ENCODE measurements at regions not wholly inside any gene's neighbourhood (a gene's known extent, or its start where the extent isn't known, plus 50 kb on each side); places are given as distances from the start of the nearest gene placed in this dataset.
"Not testable (repeated sequence)": the region's sequence is repeated elsewhere in the genome, so short reads cannot be mapped to it uniquely, and the experiment has no call there.

GRCh38 chr3:195669310-195669709, 51.5 kb upstream of the MUC20 start:
- DNase-seq = not testable (repeated sequence)

GRCh38 chr3:195668131-195668766, 52.5 kb upstream of the MUC20 start:
- DNase-seq = not testable (repeated sequence)

DNA sequence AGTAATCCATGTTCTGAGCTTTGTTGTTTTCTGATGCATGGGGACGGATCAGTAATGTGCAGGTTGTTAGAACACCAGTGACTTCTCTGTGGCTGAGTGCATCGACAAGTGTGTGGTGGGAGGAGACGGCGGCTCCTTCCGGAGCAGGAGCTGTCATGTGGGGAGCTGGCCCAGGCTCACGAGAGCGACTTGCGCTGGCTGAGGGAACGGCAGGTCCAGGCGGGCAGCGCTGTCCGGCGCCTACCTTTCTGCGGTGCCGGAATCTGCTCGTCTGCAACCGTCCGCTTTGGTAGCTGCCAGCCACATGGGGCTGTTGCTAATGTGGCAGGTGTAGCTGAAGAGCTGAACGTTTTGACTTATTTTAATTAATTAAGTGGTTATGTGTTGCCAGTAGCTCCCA, 55.5 kb upstream of the MUC20 start:
- DNase-seq = not testable (repeated sequence)

DNA sequence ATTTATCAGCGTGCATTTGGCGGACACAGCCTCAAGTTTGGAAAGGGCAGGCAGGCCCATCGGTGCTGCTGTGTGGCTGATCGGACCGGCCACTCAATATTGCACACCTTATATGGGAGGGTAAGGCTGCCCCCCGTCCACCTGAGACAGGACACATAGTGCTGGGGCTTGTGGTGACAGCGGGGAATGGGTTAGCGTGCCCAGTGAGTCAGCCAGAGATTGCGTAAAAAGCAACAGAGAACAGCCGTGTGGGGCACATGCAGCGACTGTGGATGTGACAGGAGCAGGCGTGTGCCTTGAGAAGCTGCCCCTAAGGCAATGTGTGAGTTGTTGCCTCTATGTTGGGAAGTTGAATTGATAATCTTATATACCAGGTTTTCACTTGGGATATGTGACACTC, 56.6 kb upstream of the MUC20 start:
- DNase-seq = not testable (repeated sequence)

DNA sequence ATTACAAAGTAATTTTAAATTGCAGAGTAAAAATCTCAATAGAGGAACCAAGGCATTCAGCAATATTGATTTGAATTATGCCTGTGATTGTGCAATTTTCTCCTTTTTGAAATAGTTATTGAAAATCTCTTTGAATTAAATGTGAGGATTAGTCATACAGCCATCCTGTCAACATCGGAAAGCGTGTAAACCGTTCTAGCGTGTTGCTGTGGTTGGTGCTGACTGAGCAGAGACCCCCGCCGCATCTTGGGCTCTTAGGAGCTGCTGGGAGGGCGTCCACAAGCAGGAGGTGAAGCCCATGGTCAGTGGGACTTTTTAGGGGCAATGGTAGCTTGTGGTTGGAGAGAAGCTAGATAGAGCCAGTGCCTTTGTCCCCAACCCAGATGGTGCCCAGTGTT, 61.6 kb upstream of the MUC20 start:
- not testable (repeated sequence) for DNase-seq

DNA sequence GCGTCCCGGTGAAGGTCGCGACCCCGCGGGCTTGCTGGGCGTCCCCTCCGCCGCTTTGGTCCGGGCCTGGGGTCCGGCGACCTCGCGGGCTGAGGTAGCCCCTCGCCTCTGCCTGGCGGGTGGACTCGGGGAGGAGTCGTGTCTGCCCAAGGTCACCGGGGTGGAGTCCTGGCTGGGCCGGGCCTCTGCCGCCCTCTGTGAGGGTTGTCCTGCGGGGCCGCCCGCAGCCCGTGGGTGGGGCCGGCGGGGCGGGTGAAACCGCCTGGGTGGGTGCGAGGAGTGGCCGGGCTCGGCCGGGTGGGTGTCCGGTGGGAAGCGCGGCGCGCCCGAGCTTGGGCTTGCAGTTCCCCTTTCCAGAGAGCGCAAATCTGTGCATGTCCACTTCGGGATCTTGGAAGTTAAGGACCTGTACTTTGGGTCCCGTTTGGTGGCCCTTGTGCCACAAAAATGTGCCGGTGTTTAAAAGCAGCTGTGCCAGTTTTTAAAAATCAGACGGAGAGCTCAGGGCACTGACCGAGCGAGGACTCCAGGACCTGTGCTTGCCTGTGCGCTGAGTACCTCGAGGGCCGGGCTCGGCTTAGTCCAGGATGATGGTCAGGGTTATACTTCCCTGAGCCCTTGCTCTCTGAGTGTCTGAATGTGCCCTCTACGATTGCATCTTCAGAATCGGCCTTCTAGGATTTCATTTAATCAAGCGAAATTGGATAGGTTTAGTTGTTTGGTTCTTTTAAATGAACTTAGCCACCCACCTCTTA, 62.2 kb upstream of the MUC20 start:
- not testable (repeated sequence) for DNase-seq

GRCh38 chr3:195657475-195658372, 63.1 kb upstream of the MUC20 start:
- peak; percentile 82 to 83 for DNase-seq

DNA sequence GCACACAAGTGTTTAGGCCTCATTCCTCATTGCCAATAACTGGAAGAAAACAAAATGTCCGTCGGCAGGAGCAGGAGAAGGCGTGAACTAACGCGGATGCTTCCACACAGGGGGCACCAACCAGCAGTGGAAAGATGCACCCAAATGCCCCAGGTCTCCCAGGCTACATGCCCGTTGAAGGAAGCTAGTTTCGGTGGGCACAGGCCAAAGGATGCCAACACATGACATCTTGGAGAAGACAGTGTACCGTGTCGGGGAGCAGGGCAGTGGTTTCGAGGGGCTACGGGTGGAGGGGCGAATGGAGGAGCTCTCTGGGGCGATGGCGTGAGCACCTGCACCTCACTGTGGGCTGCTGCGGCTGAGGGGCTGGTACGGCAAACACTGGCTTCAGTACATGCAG, 64.7 kb upstream of the MUC20 start:
- not testable (repeated sequence) for DNase-seq

GRCh38 chr3:195654746-195655145, 66.0 kb upstream of the MUC20 start:
- DNase-seq = not testable (repeated sequence)

- not testable (repeated sequence) for DNase-seq
Measured at GRCh38 chr3:195654138-195654537, 66.6 kb upstream of the MUC20 start.

- DNase-seq = peak in 1 of 2 donors; percentile 11
Measured at GRCh38 chr3:195653641-195654040, 67.1 kb upstream of the MUC20 start.

DNA sequence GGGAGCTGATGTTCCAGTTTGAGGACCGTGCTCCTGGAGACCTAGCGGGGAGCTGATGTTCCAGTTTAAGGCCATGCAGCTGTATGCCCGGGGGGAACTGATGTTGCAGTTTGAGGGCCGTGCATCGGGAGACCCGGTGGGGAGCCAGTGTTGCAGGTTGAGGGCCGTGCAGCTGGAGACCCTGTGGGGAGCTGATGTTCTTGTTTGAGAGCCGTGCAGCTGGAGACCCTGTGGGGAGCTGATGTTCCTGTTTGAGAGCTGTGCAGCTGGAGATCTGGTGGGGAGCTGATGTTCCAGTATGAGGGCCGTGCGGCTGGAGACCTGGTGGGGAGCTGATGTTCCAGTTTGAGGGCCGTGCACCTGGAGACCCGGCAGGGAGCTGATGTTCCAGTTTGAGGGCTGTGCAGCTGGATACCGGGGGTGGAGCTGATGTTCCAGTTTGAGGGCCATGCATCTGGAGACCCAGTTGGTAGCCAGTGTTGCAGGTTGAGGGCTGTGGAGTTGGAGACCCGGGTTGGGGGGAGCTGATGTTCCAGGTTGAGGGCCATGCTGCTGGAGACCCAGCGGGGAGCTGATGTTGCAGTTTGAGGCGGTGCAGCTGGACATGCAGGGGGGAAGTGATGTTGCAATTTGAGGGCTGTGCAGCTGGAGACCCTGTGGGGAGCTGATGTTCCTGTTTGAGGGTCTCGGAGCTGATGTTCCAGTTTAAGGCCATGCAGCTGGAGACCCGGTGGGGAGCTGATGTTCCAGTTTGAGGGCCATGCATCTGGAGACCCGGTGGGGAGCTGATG, 64.4 kb upstream of the APOD start:
- not testable (repeated sequence) for DNase-seq

GRCh38 chr3:195645872-195646271, 62.1 kb upstream of the APOD start:
- not testable (repeated sequence) for DNase-seq

GRCh38 chr3:195643245-195643644, 59.5 kb upstream of the APOD start:
- not testable (repeated sequence) for DNase-seq

DNA sequence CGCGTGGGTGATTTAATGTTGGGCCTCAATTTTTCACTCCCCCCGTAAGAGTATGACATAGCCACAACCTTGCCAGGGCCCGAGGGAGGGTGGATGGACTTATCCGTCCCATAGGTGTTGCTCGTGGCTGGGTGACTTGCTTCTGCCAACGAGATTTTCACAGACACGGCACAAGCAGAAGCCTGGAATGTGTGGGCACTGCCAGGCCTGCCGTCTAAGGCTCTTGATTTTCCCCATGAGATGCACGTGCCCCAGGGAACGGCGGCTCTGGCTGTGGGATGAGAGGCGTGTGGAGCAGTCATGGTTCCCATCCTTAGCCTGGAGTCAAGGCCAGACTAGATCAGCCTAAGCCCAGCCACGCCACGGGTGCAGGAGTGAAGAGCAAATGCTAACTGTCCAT, 58.6 kb upstream of the APOD start:
- DNase-seq = not testable (repeated sequence)

DNA sequence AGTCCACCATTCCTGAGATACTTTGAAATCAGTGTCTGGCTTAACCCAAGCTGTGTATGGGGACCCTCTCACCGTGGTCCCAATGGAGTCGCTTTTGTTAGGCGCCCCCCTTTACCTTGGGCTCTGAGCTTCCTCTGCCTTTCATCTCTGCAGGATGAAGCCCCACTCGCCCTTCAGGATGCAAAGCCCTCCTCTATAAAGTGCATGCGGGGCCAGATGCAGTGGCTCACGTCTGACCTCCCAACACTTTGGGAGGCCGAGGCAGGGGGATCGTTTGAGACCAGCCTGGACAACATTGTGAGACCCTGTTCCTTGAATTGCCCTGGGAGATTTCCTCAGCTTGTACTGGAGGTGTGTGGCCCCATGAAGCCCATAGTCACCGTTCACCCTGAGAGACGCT, 54.7 kb upstream of the APOD start:
- not testable (repeated sequence) for DNase-seq

GRCh38 chr3:195637473-195638233, 53.9 kb upstream of the APOD start:
- not testable (repeated sequence) for DNase-seq

GRCh38 chr3:195637011-195637410, 53.3 kb upstream of the APOD start:
- not testable (repeated sequence) for DNase-seq

GRCh38 chr3:195635898-195636685, 52.4 kb upstream of the APOD start:
- not testable (repeated sequence) for DNase-seq

Measured in right lung (tissue), 2 donors.